ENCODE measurements at regions not wholly inside any gene's neighbourhood (a gene's known extent, or its start where the extent isn't known, plus 50 kb on each side); places are given as distances from the start of the nearest gene placed in this dataset.

DNA sequence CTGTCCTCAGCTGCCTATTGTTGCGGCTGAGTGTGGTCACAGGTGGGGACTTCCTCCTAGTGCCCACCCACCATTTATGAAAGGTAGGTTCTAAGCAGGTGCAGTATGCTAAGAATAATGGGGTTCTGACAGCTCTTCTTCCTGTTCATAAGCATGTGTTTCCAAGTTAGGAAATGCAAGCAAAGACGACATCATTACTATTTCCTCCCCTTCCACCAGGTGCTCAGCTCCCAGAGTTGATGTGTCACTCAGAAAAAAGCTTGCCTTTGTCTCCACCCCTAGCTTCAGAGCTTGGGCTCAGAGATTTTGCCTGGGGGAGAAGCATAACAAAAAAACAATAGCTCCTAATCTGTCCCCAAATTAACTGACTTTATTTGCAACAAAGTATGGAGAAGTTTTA lies 1076.7 kb downstream of the NR2F1-AS1 start:
- H3K4me3 ChIP-seq: no peak overlapping the region

DNA sequence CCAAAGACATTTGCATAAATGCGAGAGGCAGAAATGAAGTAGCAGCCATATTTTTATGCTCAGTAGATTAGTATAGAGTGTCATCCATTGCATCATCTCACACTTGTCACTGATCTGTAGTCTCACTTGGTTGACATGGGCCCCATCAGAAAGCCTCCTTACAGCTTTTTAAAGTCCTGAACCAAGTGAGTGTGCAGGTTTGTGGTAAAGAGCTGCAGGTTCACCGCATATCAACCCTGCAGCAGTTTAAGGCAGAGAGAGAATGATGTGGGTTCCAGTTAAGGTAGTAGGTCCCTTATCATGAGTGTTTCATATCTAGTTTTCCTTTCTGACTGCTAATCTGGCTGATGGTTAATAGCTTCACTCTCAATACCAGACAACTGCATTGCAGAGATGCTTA lies 1080.3 kb downstream of the NR2F1-AS1 start:
- H3K27ac ChIP-seq: no peak overlapping the region
- no peak for ATAC-seq
- TF ChIP-seq, protein P1, sequence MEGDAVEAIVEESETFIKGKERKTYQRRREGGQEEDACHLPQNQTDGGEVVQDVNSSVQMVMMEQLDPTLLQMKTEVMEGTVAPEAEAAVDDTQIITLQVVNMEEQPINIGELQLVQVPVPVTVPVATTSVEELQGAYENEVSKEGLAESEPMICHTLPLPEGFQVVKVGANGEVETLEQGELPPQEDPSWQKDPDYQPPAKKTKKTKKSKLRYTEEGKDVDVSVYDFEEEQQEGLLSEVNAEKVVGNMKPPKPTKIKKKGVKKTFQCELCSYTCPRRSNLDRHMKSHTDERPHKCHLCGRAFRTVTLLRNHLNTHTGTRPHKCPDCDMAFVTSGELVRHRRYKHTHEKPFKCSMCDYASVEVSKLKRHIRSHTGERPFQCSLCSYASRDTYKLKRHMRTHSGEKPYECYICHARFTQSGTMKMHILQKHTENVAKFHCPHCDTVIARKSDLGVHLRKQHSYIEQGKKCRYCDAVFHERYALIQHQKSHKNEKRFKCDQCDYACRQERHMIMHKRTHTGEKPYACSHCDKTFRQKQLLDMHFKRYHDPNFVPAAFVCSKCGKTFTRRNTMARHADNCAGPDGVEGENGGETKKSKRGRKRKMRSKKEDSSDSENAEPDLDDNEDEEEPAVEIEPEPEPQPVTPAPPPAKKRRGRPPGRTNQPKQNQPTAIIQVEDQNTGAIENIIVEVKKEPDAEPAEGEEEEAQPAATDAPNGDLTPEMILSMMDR (IDR thresholded peaks at IDR 0.05): no peak
- no peak overlapping the region for H3K4me3 ChIP-seq
- no peak for DNase-seq
- intact Hi-C loops (cut with DNase I): no loop called here
- no peaks in the 10 kb centered on the region for H3K27me3 ChIP-seq (ENCODE audit: insufficient read depth in 3 of 3, low read length in 2 of 3)
- H3K36me3 ChIP-seq (ENCODE audit: insufficient read depth in 1 of 2, low read depth in 1 of 2): no peaks in the 10 kb centered on the region
- no peaks in the 10 kb centered on the region for H3K9me3 ChIP-seq
- no peaks in the 10 kb centered on the region for H3K4me1 ChIP-seq
- WGBS, 3 donors: 92 to 95% (median 95%) methylated on average over 2 of the region's 2 CpGs

More for the DNA sequence above, 1076.7 kb downstream of the NR2F1-AS1 start:
- TF ChIP-seq, protein P1 (IDR thresholded peaks at IDR 0.05): no peak
- H3K27ac ChIP-seq: no peak overlapping the region
- ATAC-seq (no peak), DNase-seq (no peak)
- no peaks in the 10 kb centered on the region for H3K27me3 ChIP-seq (ENCODE audit: insufficient read depth in 3 of 3, low read length in 2 of 3)
- intact Hi-C loops (cut with DNase I): no loop called here
- peaks cover 8% of the 10 kb centered on the region for H3K9me3 ChIP-seq
- WGBS, 3 donors: 57 to 71% (median 62%) methylated on average over 2 of the region's 2 CpGs
- no peaks in the 10 kb centered on the region for H3K36me3 ChIP-seq (ENCODE audit: insufficient read depth in 1 of 2, low read depth in 1 of 2)
- H3K4me1 ChIP-seq: no peaks in the 10 kb centered on the region

DNA sequence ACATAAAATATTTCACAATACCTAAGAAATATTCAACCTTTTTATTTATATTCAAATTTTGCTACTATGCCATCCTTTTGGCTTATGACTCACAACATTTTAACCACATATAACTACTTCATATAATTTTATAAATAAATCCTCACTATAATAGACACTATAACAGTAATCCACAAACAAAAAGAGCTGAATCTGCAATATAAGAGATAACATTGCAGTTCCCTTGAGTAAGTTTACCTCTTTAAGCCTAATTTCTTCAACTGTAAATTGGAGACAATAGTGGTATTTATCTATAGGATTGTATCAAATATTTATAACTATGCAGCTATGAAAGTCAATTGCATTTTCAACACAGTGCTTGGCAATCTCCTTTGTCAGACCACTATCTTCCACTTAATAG lies 1084.5 kb downstream of the NR2F1-AS1 start:
- Histone ChIP-seq H3K4me3 (no peak overlapping the region), H3K9me3 (no peaks in the 10 kb centered on the region), H3K27me3 (ENCODE audit: insufficient read depth in 3 of 3, low read length in 2 of 3) (no peaks in the 10 kb centered on the region), H3K27ac (no peak overlapping the region), H3K36me3 (ENCODE audit: insufficient read depth in 1 of 2, low read depth in 1 of 2) (no peaks in the 10 kb centered on the region), H3K4me1 (no peaks in the 10 kb centered on the region)
- ATAC-seq: no peak
- intact Hi-C loops (cut with DNase I): no loop called here
- DNase-seq: no peak
- TF ChIP-seq, protein P1 (IDR thresholded peaks at IDR 0.05): no peak

DNA sequence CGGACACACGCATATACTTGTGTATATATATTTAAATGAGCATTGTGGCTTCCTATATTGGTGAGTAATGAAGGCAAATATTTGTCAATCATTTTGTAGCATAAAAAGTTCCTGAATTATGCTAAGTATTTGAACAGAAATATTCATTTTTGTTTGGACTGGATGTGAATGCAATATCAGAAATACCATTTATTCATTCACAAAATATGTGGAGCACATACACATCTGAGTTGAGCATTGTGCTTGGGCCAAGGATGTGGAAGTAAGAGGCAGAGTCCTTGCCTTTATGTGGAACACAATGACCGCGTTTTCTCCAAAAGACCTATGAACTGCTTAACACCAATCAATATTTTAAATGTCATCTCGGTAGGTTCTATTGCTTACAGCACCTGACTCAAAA lies 1086.5 kb downstream of the NR2F1-AS1 start:
- Histone ChIP-seq H3K27ac (no peak overlapping the region), H3K4me1 (no peaks in the 10 kb centered on the region), H3K36me3 (ENCODE audit: insufficient read depth in 1 of 2, low read depth in 1 of 2) (no peaks in the 10 kb centered on the region), H3K9me3 (no peaks in the 10 kb centered on the region), H3K4me3 (no peak overlapping the region), H3K27me3 (ENCODE audit: insufficient read depth in 3 of 3, low read length in 2 of 3) (no peaks in the 10 kb centered on the region)
- intact Hi-C loops (cut with DNase I): no loop called here
- DNase-seq (no peak), ATAC-seq (no peak)
- TF ChIP-seq, protein P1 (IDR thresholded peaks at IDR 0.05): no peak
- WGBS, 3 donors: 85 to 90% (median 88%) methylated on average over 5 of the region's 5 CpGs

DNA sequence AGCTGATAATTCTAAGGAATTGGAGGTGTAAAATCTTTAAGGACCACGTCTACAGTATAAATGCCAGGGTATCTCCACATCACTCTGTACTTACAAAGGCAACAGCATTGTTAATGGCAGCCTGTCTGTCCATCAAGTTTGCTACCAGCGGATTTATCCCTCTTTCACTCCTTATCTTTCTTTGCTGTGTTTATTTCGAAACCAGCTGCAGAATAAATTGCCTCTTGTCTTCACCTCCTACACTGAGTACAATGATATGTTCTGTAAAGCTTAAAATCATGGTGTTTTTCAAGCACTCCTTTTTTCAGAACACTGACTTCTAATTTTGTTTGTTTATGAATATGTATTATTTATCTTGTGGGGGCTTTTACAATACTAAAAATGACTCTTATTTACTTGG lies 1088.1 kb downstream of the NR2F1-AS1 start:
- Histone ChIP-seq H3K27ac (no peak overlapping the region), H3K27me3 (ENCODE audit: insufficient read depth in 3 of 3, low read length in 2 of 3) (no peaks in the 10 kb centered on the region), H3K36me3 (ENCODE audit: insufficient read depth in 1 of 2, low read depth in 1 of 2) (no peaks in the 10 kb centered on the region), H3K9me3 (no peaks in the 10 kb centered on the region), H3K4me3 (no peak overlapping the region), H3K4me1 (no peaks in the 10 kb centered on the region)
- TF ChIP-seq, protein P1 (IDR thresholded peaks at IDR 0.05): no peak
- intact Hi-C loops (cut with DNase I): no loop called here
- ATAC-seq (no peak), DNase-seq (no peak)
- 62 to 64% (median 63%) methylated on average over 3 of the region's 3 CpGs for WGBS, 3 donors
